Urinary bladder (tissue), 3 donors: ENCODE measurements at regions not wholly inside any gene's neighbourhood (a gene's known extent, or its start where the extent isn't known, plus 50 kb on each side); places are given as distances from the start of the nearest gene placed in this dataset.

Experiments
- DNase-seq: peaks from one replicate; pipeline ENCODE4 v3.0.0-alpha.2; 2015; ENCODE audit errors: extremely low spot score
- H3K27ac ChIP-seq: one replicate; pipeline ENCODE4 v1.5.1; 2013; ENCODE audit warnings: low read depth, mild to moderate bottlenecking, moderate library complexity
- H3K36me3 ChIP-seq: one replicate; pipeline ENCODE4 v1.6.1; 2013; ENCODE audit warnings: mild to moderate bottlenecking, moderate library complexity; ENCODE audit not compliant: insufficient read depth
- H3K4me1 ChIP-seq: one replicate; pipeline ENCODE4 v1.6.1; 2013; ENCODE audit warnings: mild to moderate bottlenecking, moderate library complexity; ENCODE audit not compliant: insufficient read depth
- H3K4me3 ChIP-seq: one replicate; pipeline ENCODE4 v1.5.1; 2013; ENCODE audit warnings: low read depth, low read length
- WGBS: extraction: QIAGEN DNeasy Blood & Tissue Kit; methylation state at CpG from one replicate; pipeline ENCODE4 v1.1.7; 2013; 5-methylcytosine and 5-hydroxymethylcytosine counted together
- donor health status: healthy with polysubstance abuse.
- donor health status: healthy.

DNA sequence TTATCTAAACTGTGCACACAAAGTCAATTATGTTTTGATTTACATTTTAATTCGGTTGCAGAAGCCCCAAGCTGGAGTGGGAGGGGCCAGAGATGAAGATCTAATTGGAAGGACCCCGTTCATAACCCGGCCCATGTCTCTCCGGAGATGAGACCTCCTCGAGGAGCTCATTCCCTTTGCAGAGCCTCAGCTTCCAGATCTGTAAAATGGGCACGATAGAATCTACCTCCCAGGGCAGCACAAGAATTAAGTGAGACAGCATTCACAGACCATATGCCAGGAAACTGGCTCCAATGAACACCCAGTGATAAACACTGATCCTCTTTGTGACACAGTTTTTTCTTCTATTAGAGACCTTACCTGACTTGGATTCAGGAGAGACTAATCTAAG, 446.5 kb upstream of the CDH5 start:
- no peaks in the 10 kb centered on the region for H3K36me3 ChIP-seq
- H3K4me3 ChIP-seq: no peak overlapping the region
- 94% methylated on average over 6 of the region's 6 CpGs for WGBS
- no peak for DNase-seq
- H3K27ac ChIP-seq: no peak overlapping the region
- no peaks in the 10 kb centered on the region for H3K4me1 ChIP-seq

DNA sequence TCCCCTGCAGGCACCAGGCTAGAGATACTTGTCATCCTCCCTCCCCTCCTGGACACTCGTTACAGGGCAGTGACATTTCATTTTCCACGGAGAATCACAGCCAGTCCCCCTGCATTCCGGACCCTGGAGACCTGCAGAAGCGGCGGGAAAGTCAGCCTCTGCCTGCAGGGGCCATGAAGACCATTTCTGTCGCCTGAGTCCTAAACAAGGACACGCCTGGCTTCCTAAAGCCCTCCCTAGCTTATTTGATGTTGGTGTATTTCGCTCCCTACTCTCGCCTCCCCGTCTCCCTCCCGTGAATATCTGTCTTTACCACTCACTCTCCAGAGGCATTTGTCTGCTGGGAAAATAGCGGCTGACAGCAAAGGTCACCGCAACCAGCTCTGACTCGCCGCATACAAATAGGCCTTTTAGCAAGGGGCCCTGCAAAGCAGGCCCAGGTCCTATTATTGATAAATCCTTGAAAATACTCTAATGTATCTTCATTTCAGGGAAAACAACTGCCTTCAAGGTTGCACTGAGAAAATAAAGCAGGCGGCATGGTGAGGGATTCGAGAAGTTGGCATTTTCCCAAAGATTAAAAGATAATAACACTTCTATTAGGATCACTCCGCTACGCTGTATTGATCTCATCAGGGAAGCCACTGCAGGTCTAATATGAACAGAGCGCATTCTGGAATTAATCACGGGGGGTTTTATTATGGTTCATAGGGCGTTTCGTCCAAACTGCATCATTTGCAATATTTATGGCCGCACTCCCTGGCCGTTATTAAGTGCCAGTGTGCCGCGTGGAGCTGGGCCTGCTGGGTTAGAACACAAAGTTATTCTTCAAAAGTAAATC, 447.1 kb upstream of the CDH5 start:
- Histone ChIP-seq H3K4me1 (no peaks in the 10 kb centered on the region), H3K36me3 (no peaks in the 10 kb centered on the region), H3K27ac (no peak overlapping the region), H3K4me3 (no peak overlapping the region)
- WGBS: 87% methylated on average over 27 of the region's 27 CpGs
- no peak for DNase-seq

DNA sequence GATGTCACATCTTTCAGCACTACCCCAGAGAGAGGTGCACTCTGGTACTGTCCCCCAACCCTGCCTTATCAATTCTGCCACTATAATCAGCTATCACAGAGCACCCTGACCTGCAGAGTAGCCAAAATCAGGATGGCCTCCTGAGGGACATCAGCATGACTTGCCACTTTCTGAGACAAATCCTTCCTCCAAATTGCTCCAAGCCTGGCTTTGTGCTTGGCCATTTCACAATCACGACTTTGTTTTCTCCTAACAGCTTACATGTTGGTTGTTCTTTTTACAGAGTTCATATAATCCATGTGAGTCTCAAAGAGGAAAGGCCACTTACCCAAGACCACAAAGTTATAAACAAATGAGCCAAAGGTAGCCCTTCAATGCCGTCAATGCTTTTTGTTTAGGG, 449.0 kb upstream of the CDH5 start:
- H3K4me3 ChIP-seq: no peak overlapping the region
- no peak for DNase-seq
- no peaks in the 10 kb centered on the region for H3K4me1 ChIP-seq
- H3K27ac ChIP-seq: no peak overlapping the region
- WGBS: 77% methylated on average over 2 of the region's 2 CpGs
- H3K36me3 ChIP-seq: no peaks in the 10 kb centered on the region

DNA sequence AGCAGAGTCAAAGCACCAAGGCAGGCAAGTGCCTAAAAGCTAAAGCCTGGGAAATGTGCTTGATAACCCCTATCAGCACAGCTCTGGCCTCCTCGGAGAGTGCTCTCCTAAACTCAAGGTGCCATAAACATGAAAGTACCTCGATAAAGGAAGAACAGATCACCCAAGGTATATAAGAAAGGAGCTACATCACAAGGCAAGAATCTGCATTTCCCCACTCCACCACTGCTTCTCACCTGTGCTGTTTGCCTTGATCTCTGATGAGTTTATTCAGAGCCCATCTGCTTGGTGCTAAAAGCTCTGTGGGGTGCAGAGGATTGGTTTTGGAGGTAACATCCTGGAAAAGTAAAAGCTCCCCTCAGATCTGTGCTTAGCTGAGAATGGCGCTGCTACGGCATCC, 449.5 kb upstream of the CDH5 start:
- DNase-seq: no peak

DNA sequence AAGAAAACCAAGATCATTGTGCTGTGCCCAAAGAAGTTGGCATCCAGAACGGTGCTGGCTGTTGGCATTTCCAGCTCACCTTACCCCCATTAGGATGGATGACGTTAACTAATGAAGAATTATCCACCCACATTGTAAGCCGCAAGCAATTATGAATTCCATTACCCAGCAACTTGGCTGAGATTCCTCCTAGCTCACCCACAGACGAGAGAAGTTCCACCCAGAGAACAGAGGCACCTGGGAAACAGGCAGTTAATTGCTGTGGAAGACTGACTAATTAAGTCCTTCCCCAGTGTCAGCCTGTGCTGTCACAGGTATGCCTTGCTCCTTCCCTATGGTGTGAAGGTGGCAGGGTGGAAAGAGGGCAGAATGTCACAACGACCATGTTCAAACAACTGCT, 456.2 kb upstream of the CDH5 start:
- DNase-seq: no peak

More for the DNA sequence above, 449.5 kb upstream of the CDH5 start:
- no peak overlapping the region for H3K4me3 ChIP-seq
- H3K27ac ChIP-seq: no peak overlapping the region
- H3K36me3 ChIP-seq: no peaks in the 10 kb centered on the region
- WGBS: 62% methylated on average over 4 of the region's 4 CpGs
- H3K4me1 ChIP-seq: no peaks in the 10 kb centered on the region

DNA sequence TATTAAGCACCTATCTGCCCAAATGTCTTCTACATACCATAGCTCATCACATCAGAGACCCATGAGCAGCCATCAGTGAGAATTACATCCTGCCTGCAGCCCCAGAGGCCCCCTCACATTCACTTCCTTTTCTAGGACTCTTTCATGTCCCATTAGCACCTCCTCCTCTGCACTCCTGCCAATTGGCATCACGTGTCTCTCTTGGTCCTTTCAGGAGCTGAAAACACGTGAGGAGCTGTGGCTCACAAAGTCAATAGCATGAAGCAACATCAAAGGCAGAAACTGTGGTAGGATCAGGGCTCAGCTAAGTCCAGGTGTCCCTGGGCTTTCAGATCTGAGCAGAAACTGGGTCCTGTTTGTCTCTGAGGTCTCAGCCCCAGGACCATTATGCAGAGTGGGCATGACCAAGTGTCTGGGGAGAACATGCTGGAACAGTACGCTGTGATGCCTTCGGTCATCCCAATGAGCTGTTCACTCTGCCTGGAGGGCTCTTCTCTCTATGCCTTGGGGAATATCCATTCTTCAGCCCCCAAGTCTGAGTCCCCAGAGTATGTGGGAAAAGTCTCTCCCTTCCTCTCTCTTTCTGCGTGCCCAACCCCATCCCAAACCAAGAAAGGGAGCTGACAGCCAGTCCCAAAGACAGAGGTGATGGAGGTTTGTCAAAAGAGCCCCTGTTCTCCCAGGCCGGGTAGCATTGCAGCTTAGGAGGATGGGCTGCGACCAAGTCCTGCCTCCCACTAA, 457.0 kb upstream of the CDH5 start:
- no peaks in the 10 kb centered on the region for H3K36me3 ChIP-seq
- 63% methylated on average over 7 of the region's 7 CpGs for WGBS
- no peak for DNase-seq
- no peak overlapping the region for H3K4me3 ChIP-seq
- no peaks in the 10 kb centered on the region for H3K4me1 ChIP-seq
- H3K27ac ChIP-seq: no peak overlapping the region

More for the DNA sequence above, 456.2 kb upstream of the CDH5 start:
- Histone ChIP-seq H3K27ac (no peak overlapping the region), H3K36me3 (no peaks in the 10 kb centered on the region), H3K4me3 (no peak overlapping the region), H3K4me1 (no peaks in the 10 kb centered on the region)
- 85% methylated on average over 5 of the region's 5 CpGs for WGBS

DNA sequence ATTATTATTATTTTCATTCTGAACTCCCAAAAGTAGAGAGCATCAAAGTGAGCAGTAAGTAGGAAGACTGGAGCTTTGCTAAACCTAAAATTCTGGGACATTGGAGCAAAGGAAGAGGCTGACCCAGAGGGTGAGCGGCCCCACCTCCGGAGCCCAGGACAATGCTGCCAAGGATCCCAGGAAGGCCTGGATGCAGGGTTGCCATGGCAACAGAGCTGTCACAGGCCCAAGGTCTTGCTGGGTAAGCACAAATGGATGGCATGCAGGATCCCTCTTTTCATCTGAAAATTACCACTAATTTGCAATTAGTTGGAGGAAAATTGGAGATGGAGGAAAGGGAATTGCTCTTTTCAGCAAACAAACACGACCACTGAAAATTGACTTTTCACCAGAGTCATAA, 457.9 kb upstream of the CDH5 start:
- Histone ChIP-seq H3K36me3 (no peaks in the 10 kb centered on the region), H3K4me1 (no peaks in the 10 kb centered on the region), H3K27ac (no peak overlapping the region), H3K4me3 (no peak overlapping the region)
- WGBS: 83% methylated on average over 3 of the region's 3 CpGs
- DNase-seq: no peak

DNA sequence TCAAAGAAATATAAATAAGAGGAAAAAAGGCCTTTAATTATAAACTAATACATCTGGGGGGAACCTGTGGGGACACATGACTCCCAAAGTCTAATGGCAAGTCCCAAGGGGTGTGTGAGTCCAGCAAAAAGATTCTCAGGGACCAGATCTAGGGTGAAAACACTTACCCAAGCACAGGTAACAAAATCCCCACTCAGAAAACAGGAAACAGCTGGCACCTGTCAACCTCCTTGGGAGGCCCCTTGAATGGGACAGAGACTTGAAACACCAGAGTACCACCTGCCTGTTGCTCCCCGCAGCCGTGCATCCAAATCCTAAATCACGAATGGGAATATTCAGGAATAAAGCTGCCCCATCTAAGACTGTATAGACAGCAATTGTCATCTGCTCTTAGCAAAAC, 461.2 kb upstream of the CDH5 start:
- Histone ChIP-seq H3K36me3 (no peaks in the 10 kb centered on the region), H3K4me1 (no peaks in the 10 kb centered on the region), H3K27ac (no peak overlapping the region), H3K4me3 (no peak overlapping the region)
- DNase-seq: no peak
- WGBS: 91% methylated on average over 3 of the region's 3 CpGs

DNA sequence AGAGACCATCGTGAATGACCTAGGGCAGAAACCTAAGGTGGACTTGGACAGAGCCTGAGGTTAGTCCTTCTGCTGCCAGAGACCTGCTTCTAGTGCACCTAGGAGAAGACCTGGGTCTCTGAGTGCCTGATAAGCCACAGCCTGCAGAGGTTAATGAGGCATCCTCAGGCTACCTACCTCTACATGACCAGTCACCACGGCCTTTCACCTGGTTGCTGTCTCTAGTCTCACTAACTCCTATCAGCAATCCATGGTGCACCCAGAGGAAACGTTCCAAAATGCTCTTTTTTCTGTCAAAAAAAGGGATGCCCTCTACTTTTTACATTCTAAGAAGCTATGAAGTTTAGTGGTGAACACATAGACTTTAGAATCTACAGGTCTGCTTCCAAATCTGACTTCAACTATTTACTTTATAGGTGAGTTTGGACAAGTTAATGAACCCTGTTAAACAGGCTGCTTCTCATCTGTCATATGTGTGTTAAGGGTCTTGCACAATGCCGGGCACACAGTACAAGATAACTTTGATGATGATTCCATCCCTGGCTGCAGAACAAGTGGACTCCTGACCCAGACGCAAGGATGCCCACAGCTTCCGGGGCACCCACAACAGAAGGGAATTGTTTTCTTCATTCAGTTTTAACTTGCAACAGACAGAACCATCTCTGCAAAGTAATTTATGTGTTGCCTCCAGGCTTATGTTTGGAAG, 469.9 kb upstream of the CDH5 start:
- no peak for DNase-seq
- no peak overlapping the region for H3K4me3 ChIP-seq
- H3K27ac ChIP-seq: no peak overlapping the region
- no peaks in the 10 kb centered on the region for H3K4me1 ChIP-seq
- H3K36me3 ChIP-seq: no peaks in the 10 kb centered on the region
- 81% methylated on average over 6 of the region's 6 CpGs for WGBS

DNA sequence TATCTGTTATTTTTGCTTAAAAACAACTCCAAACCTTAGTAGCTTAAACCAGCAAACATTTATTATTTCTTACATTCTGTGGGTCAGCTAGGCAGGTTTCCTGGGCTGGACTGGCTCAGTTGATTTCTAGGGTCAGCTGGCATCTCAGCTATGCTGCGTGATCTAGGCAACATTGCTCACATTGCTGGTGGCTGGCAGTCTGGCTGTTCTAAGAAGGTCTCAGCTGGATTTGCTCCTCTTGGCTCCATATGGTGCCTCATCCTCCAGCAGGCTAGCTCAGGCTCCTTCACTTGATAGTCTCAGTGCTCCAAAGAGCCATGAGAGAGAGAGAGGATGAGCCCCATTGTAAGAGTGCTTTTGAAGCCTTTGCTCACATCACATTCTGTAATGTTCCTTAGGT, 470.6 kb upstream of the CDH5 start:
- no peaks in the 10 kb centered on the region for H3K36me3 ChIP-seq
- DNase-seq: no peak
- no peak overlapping the region for H3K27ac ChIP-seq
- H3K4me1 ChIP-seq: no peaks in the 10 kb centered on the region
- H3K4me3 ChIP-seq: no peak overlapping the region
- 93% methylated on average over 1 of the region's 1 CpG for WGBS

DNA sequence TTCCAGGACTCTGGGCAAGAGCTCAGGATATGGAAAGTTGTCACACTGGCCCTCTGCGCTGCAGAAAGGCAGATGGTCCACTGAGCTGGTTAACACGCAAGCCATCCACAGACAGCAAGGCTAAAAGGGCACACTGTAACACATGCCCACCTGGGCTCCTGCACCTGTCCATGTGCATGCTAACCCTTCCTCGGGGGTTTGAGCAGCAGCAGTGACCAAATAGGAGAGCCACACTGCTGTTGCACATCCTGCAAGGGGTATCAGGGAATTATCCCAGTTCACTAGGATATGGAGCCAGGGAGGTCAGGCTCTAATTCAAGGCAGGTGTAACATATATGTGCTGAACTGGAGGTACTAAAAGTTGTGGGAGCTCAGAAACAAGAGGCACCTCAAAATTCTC, 471.0 kb upstream of the CDH5 start:
- no peak for DNase-seq
- no peaks in the 10 kb centered on the region for H3K4me1 ChIP-seq
- 84% methylated on average over 3 of the region's 3 CpGs for WGBS
- H3K4me3 ChIP-seq: no peak overlapping the region
- no peak overlapping the region for H3K27ac ChIP-seq
- no peaks in the 10 kb centered on the region for H3K36me3 ChIP-seq

DNA sequence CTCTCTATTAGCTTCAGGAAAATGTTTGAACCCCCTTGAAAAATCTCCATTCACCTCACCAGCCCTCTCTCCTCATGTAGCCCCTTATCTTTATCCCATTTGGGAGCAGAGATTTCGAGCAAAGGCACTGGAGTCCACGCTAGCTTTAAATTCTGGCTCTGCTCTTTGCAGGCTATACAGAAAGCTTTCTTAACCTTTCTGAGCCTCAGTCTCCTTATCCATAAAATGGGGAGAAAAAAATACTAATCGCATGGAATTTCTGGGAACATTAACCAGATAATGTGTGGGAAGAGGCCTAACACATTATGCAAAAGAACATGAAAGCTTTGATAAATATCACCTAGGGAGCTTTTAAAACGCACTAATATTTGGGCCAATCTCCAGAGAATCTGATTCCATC, 476.3 kb upstream of the CDH5 start:
- H3K27ac ChIP-seq: no peak overlapping the region
- no peaks in the 10 kb centered on the region for H3K36me3 ChIP-seq
- 92% methylated on average over 4 of the region's 4 CpGs for WGBS
- no peak for DNase-seq
- no peak overlapping the region for H3K4me3 ChIP-seq
- no peaks in the 10 kb centered on the region for H3K4me1 ChIP-seq

DNA sequence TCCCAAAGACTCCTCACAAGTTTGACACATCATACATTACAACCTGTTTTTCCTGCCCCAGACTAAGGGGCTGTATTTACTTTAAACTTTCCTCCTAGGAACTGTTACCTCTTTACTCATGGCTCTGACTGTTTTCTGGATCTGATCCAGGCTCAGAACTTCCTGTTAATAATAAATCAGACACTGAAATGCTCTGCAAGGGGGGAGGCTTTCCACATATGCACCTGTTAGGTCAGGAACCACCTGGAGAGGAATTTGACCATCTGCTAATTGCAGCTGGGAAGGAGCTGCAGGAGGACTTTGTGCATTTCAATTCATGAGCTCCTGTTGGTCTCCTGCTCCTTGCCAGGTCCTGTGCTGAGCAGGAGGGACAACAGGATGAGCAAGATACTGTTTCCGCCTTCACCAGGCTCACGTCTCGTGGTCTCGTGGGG, 476.9 kb upstream of the CDH5 start:
- H3K4me1 ChIP-seq: no peaks in the 10 kb centered on the region
- 72% methylated on average over 4 of the region's 4 CpGs for WGBS
- no peak overlapping the region for H3K4me3 ChIP-seq
- H3K27ac ChIP-seq: no peak overlapping the region
- no peak for DNase-seq
- H3K36me3 ChIP-seq: no peaks in the 10 kb centered on the region

DNA sequence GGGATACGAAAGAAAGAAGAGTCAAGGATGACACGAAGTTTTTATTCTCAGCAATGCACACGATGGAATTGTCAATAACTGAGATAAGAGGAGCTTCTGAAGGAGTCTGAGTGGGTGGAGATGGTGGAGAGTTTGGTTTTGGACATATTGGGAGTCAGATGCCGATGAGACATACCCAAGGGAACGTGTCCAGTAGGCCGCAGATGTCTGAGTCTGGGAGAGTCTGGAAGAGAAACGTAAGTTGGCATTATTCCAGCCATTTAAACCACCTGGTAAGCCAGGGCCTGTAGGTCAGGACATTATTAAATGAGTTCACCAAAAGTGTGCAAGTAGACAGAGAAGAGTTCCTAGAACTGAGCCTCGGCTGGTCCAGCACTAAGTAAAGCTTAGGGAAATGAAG, 478.3 kb upstream of the CDH5 start:
- H3K4me1 ChIP-seq: no peaks in the 10 kb centered on the region
- 85% methylated on average over 8 of the region's 8 CpGs for WGBS
- no peak for DNase-seq
- H3K4me3 ChIP-seq: no peak overlapping the region
- no peak overlapping the region for H3K27ac ChIP-seq
- H3K36me3 ChIP-seq: no peaks in the 10 kb centered on the region
